Neural cell (in vitro differentiated cells): ENCODE measurements at regions not wholly inside any gene's neighbourhood (a gene's known extent, or its start where the extent isn't known, plus 50 kb on each side); places are given as distances from the start of the nearest gene placed in this dataset.

Experiments used
- EP300 ChIP-seq: fragments of 450-650 bp; conservative IDR thresholded peaks from 2 replicates; pipeline ENCODE4 v1.6.1; 2014; ENCODE audit warnings: antibody characterized with exemption, mild to moderate bottlenecking, moderate library complexity; ENCODE audit not compliant: poor library complexity, severe bottlenecking
- POLR2AphosphoS5 ChIP-seq: IDR thresholded peaks from 2 replicates; pipeline ENCODE4 v1.6.1; 2012
- TF ChIP-seq, protein P1 (sequence below): fragments of 450-650 bp; IDR thresholded peaks from 2 replicates; pipeline ENCODE4 v1.5.1; 2014; ENCODE audit warnings: antibody characterized with exemption, mild to moderate bottlenecking, moderate library complexity; ENCODE audit not compliant: poor library complexity, severe bottlenecking

DNA sequence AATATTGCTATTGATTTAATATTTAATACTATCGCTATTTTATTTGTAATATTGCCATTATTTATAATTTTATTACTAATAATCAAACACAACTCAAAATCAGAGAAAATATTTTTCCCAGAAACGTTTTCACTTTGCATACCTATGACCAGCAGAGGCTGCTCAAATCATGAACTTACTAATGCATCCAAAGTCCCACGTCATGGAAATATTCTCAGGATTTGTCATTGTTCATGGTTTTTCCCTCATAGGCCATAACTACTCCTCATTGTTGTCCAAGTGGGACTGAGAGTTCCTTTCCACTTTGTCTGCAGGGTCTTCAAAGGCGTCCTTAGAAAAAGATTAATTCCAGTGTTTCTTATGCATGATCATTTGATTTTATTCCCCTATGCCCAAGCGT lies 344.8 kb downstream of the THBS2 start:
- TF ChIP-seq, protein P1, sequence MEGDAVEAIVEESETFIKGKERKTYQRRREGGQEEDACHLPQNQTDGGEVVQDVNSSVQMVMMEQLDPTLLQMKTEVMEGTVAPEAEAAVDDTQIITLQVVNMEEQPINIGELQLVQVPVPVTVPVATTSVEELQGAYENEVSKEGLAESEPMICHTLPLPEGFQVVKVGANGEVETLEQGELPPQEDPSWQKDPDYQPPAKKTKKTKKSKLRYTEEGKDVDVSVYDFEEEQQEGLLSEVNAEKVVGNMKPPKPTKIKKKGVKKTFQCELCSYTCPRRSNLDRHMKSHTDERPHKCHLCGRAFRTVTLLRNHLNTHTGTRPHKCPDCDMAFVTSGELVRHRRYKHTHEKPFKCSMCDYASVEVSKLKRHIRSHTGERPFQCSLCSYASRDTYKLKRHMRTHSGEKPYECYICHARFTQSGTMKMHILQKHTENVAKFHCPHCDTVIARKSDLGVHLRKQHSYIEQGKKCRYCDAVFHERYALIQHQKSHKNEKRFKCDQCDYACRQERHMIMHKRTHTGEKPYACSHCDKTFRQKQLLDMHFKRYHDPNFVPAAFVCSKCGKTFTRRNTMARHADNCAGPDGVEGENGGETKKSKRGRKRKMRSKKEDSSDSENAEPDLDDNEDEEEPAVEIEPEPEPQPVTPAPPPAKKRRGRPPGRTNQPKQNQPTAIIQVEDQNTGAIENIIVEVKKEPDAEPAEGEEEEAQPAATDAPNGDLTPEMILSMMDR, result no peak
- TF ChIP-seq POLR2AphosphoS5 (no peak), EP300 (no peak)
